IMR-90 (cell line): ENCODE measurements at regions not wholly inside any gene's neighbourhood (a gene's known extent, or its start where the extent isn't known, plus 50 kb on each side); places are given as distances from the start of the nearest gene placed in this dataset.

ENCODE experiments used
- ATAC-seq: fragments of 200-7000 bp; cut with Tn5 transposase; 2 replicates; pipeline ENCODE4 v1.9.1; 2020; ENCODE audit warnings: low read depth, mild to moderate bottlenecking, moderate library complexity
- BruUV-seq: library from RNA; stranded (reverse); fragments of 400-500 nt; replicated peaks from 2 replicates; lab custom pipeline; 2021; lab: Mats Ljungman, UMichigan
- CTCF ChIA-PET: fragments of 300-600 bp; formaldehyde crosslinking; extraction: SDS; loops from one replicate; lab custom pipeline; 2021; ENCODE audit warnings: antibody characterized with exemption; lab: Yijun Ruan, JAX
- POLR2A ChIA-PET: fragments of 300-600 bp; sonication (Branson Sonifier 250); formaldehyde crosslinking; loops from one replicate; lab custom pipeline; 2022; ENCODE audit warnings: antibody characterized with exemption; ENCODE audit not compliant: unreplicated experiment; lab: Charles Lee
- DNase-seq: peaks from one replicate; pipeline ENCODE4 v3.0.0; 2013
- H2AFZ ChIP-seq: replicated peaks from 2 replicates; pipeline ENCODE3; 2013; ENCODE audit warnings: low read length, mild to moderate bottlenecking; ENCODE audit not compliant: poor library complexity
- H2AK5ac ChIP-seq: 2 replicates; pipeline ENCODE4 v1.6.1; 2013; ENCODE audit warnings: low read depth, low read length, inconsistent platforms
- H2AK9ac ChIP-seq: replicated peaks from 2 replicates; pipeline ENCODE3; 2013; ENCODE audit warnings: mild to moderate bottlenecking, low read depth, low read length, moderate library complexity; ENCODE audit not compliant: poor library complexity
- H2BK120ac ChIP-seq: 2 replicates; pipeline ENCODE4 v1.6.1; 2013; ENCODE audit warnings: low read depth, low read length, inconsistent platforms
- H2BK15ac ChIP-seq: 3 replicates; pipeline ENCODE4 v1.6.1; 2013; ENCODE audit warnings: low read depth, low read length, inconsistent platforms
- H2BK20ac ChIP-seq: 2 replicates; pipeline ENCODE4 v1.6.1; 2013; ENCODE audit warnings: low read depth, mild to moderate bottlenecking, inconsistent platforms, low read length, moderate library complexity
- H2BK5ac ChIP-seq: 2 replicates; pipeline ENCODE4 v1.6.1; 2013; ENCODE audit warnings: mild to moderate bottlenecking, low read depth, low read length, inconsistent platforms; ENCODE audit not compliant: poor library complexity, severe bottlenecking
- H3K14ac ChIP-seq: replicated peaks from 2 replicates; pipeline ENCODE4 v1.6.1; 2013; ENCODE audit warnings: low read depth, low read length, inconsistent platforms
- H3K18ac ChIP-seq: 2 replicates; pipeline ENCODE4 v1.6.1; 2013; ENCODE audit warnings: low read depth, low read length, control low read depth
- H3K23ac ChIP-seq: 2 replicates; pipeline ENCODE4 v1.6.1; 2013; ENCODE audit warnings: low read depth, low read length, inconsistent platforms
- H3K27ac ChIP-seq: 2 replicates; pipeline ENCODE4 v1.5.1; 2013; ENCODE audit warnings: mild to moderate bottlenecking, control low read depth, low read length; ENCODE audit not compliant: insufficient read depth
- H3K27me3 ChIP-seq: 2 replicates; pipeline ENCODE4 v1.6.1; 2013; ENCODE audit warnings: low read length; ENCODE audit not compliant: control insufficient read depth, insufficient read depth
- H3K36me3 ChIP-seq: 2 replicates; pipeline ENCODE4 v1.6.1; 2013; ENCODE audit warnings: low read length, mixed read lengths; ENCODE audit not compliant: control insufficient read depth, insufficient read depth
- H3K4ac ChIP-seq: 2 replicates; pipeline ENCODE4 v1.6.1; 2013; ENCODE audit warnings: low read depth, low read length, inconsistent platforms
- H3K4me1 ChIP-seq: 2 replicates; pipeline ENCODE4 v1.6.1; 2013; ENCODE audit warnings: low read length, mixed read lengths; ENCODE audit not compliant: control insufficient read depth, insufficient read depth
- H3K4me2 ChIP-seq: 2 replicates; pipeline ENCODE4 v1.6.1; 2013; ENCODE audit warnings: low read depth, mild to moderate bottlenecking, control low read depth, low read length, moderate library complexity
- H3K4me3 ChIP-seq: 2 replicates; pipeline ENCODE4 v1.5.1; 2013; ENCODE audit warnings: low read depth, mild to moderate bottlenecking, control low read depth, low read length, moderate library complexity; ENCODE audit not compliant: insufficient read depth
- H3K56ac ChIP-seq: 2 replicates; pipeline ENCODE4 v1.6.1; 2013; ENCODE audit warnings: low read length, inconsistent platforms; ENCODE audit not compliant: insufficient read depth; ENCODE audit errors: extremely low read depth
- H3K79me1 ChIP-seq, 2 experiments: 2 replicates each; pipeline ENCODE4 v1.6.1; 2013; ENCODE audit warnings: low read length in 2 of 2, inconsistent platforms in 1 of 2, low read depth in 1 of 2
- H3K9ac ChIP-seq: 2 replicates; pipeline ENCODE4 v1.6.1; 2013; ENCODE audit warnings: low read depth, low read length, control low read depth
- H3K9me1 ChIP-seq: 2 replicates; pipeline ENCODE4 v1.6.1; 2013; ENCODE audit warnings: low read length, inconsistent platforms; ENCODE audit not compliant: insufficient read depth
- H3K9me3 ChIP-seq: 2 replicates; pipeline ENCODE4 v1.6.1; 2013; ENCODE audit warnings: low read length; ENCODE audit not compliant: control insufficient read depth, insufficient read depth
- H4K20me1 ChIP-seq: 2 replicates; pipeline ENCODE4 v1.6.1; 2013; ENCODE audit warnings: low read length, inconsistent platforms; ENCODE audit not compliant: insufficient read depth
- H4K5ac ChIP-seq: 2 replicates; pipeline ENCODE4 v1.6.1; 2013; ENCODE audit warnings: mild to moderate bottlenecking, low read depth, low read length, control low read depth
- H4K8ac ChIP-seq, 2 experiments: 2 replicates each; pipeline ENCODE4 v1.6.1; 2013; ENCODE audit warnings: low read depth in 2 of 2, low read length in 2 of 2, control low read depth in 1 of 2, inconsistent platforms in 1 of 2
- H4K91ac ChIP-seq: 2 replicates; pipeline ENCODE4 v1.6.1; 2013; ENCODE audit warnings: low read depth, low read length, inconsistent platforms; ENCODE audit not compliant: insufficient read depth
- MXI1 ChIP-seq: IDR thresholded peaks from 2 replicates; pipeline ENCODE4 v1.6.1; 2012; ENCODE audit warnings: low read depth, mild to moderate bottlenecking, low read length, moderate library complexity, borderline replicate concordance
- NFE2L2 ChIP-seq: fragments of 150-350 bp; IDR thresholded peaks from 2 replicates; pipeline ENCODE4 v1.6.1; 2016; ENCODE audit warnings: low read depth, mild to moderate bottlenecking, low read length
- SMC3 ChIP-seq: fragments of 150-350 bp; IDR thresholded peaks from 2 replicates; pipeline ENCODE4 v1.6.1; 2016; ENCODE audit warnings: low read depth, mild to moderate bottlenecking, antibody characterized with exemption, low read length, moderate library complexity
- WGBS, 2 experiments: methylation state at CpG; one replicate each; pipeline versions ENCODE4 v1.1.5 to v1.1.7; 2013; ENCODE audit warnings: missing lambda C conversion rate in 2 of 2; ENCODE audit not compliant: insufficient read length in 1 of 2; ENCODE audit errors: extremely low coverage in 2 of 2; 5-methylcytosine and 5-hydroxymethylcytosine counted together
- dilution Hi-C: fragments of 300-500 bp; cut with HindIII; formaldehyde crosslinking; loops from one replicate; pipeline ENCODE4 v1.14.3; 2018; ENCODE audit warnings: low sequenced_read_pairs; ENCODE audit not compliant: unreplicated experiment
- in situ Hi-C: fragments of 300-500 bp; cut with MboI; formaldehyde crosslinking; loops from 3 replicates; pipeline ENCODE4 v1.14.3; 2019; ENCODE audit warnings: low sequenced_read_pairs, inconsistent platforms, mixed read lengths
- intact Hi-C: fragments of 100-400 bp; cut with micrococcal nuclease; formaldehyde crosslinking; loops from 2 replicates; pipeline ENCODE4 v1.10.0; 2022

GRCh38 chr11:28482666-28483065, 374.5 kb downstream of the METTL15 start:
- no peaks in the 10 kb centered on the region for H4K20me1 ChIP-seq
- no peak overlapping the region for H2BK120ac ChIP-seq
- H4K8ac ChIP-seq, result no peak overlapping the region; a peak in 1 of 4 replicates
- H2AFZ ChIP-seq, result no peak overlapping the region
- H2BK5ac ChIP-seq, result no peak overlapping the region
- no peak overlapping the region for H2BK15ac ChIP-seq
- CTCF ChIA-PET, result interaction anchor here (1.3 kb wide), 1 partner anchor 16 kb away, joined by 4 read pairs; no protein-coding TSS in a partner anchor
- no peaks in the 10 kb centered on the region for H3K36me3 ChIP-seq
- H3K4me3 ChIP-seq, result no peak overlapping the region
- no peak overlapping the region for H4K5ac ChIP-seq
- H3K9ac ChIP-seq, result no peak overlapping the region
- TF ChIP-seq MXI1, result no peak
- no peak for TF ChIP-seq SMC3
- TF ChIP-seq NFE2L2, result no peak
- in situ Hi-C loops (no loop called here), dilution Hi-C loops (no loop called here), intact Hi-C loops (no loop called here)
- H2AK9ac ChIP-seq, result no peak overlapping the region
- H3K56ac ChIP-seq, result no peak overlapping the region
- no peak overlapping the region for H4K91ac ChIP-seq
- no peak overlapping the region for H3K27ac ChIP-seq
- H3K4ac ChIP-seq, result no peak overlapping the region
- POLR2A ChIA-PET, result no interaction called here
- WGBS, 2 experiments, result 100% methylated on average over 1 of the region's 2 CpGs; no CpG with 5 or more reads in 1 of the 2 experiments
- no peak for ATAC-seq
- no peak overlapping the region for H2BK20ac ChIP-seq
- H3K9me1 ChIP-seq, result no peaks in the 10 kb centered on the region
- 0 out of 2 replicates have a peak overlapping the region, but pooled peaks have one; percentile 8 for H2AK5ac ChIP-seq
- no peak overlapping the region for H3K14ac ChIP-seq
- H3K79me1 ChIP-seq, result no peaks in the 10 kb centered on the region
- no peak overlapping the region for H3K23ac ChIP-seq
- no TSS peak for BruUV-seq
- H3K9me3 ChIP-seq, result no peaks in the 10 kb centered on the region
- no peaks in the 10 kb centered on the region for H3K27me3 ChIP-seq
- DNase-seq, result no peak
- H3K18ac ChIP-seq, result no peak overlapping the region
- H3K4me1 ChIP-seq, result no peaks in the 10 kb centered on the region
- H3K4me2 ChIP-seq, result no peak overlapping the region
